ENCODE measurements at regions not wholly inside any gene's neighbourhood (a gene's known extent, or its start where the extent isn't known, plus 50 kb on each side); places are given as distances from the start of the nearest gene placed in this dataset.

GRCh38 chr20:10998476-10998875 is 324.7 kb upstream of the JAG1 start:
- 88% methylated on average over 4 of the region's 4 CpGs for WGBS (ENCODE audit: low lambda C conversion rate)
- DNase-seq: no peak
- TF ChIP-seq SMC3 (IDR thresholded peaks at IDR 0.05; ENCODE audit: low read depth, low read length) (no peak), NRF1 (IDR thresholded peaks at IDR 0.05; ENCODE audit: low read depth, low read length) (no peak), CTCF (IDR thresholded peaks at IDR 0.05) (no peak), YY1 (IDR thresholded peaks at IDR 0.05; ENCODE audit: low read depth) (no peak), MEF2A (IDR thresholded peaks at IDR 0.05; ENCODE audit: borderline replicate concordance, low read depth) (no peak), ZBTB33 (IDR thresholded peaks at IDR 0.05; ENCODE audit: borderline replicate concordance, low read depth) (no peak), PBX3 (IDR thresholded peaks at IDR 0.05) (no peak), MXI1 (IDR thresholded peaks at IDR 0.05; ENCODE audit: low read depth, low read length) (no peak), TEAD4 (IDR thresholded peaks at IDR 0.05; ENCODE audit: borderline replicate concordance, insufficient read depth) (no peak), JUND (IDR thresholded peaks at IDR 0.05) (no peak), TCF12 (IDR thresholded peaks at IDR 0.05) (no peak), ELF1 (IDR thresholded peaks at IDR 0.05) (no peak), CHD2 (IDR thresholded peaks at IDR 0.05; ENCODE audit: low read length, partially characterized antibody) (no peak), RCOR1 (IDR thresholded peaks at IDR 0.05; ENCODE audit: low read length) (no peak)
- Histone ChIP-seq H3F3A (replicated peaks; ENCODE audit: insufficient read depth) (peaks cover 12% of the 10 kb centered on the region), H3K9ac (no peak overlapping the region), H3K9me2 (no peaks in the 10 kb centered on the region), H3K4me1 (ENCODE audit: control insufficient read depth in 1 of 2, insufficient read depth in 2 of 2, low read depth in 1 of 2, low read length in 1 of 2) (peaks cover 0 to 13% of the 10 kb centered on the region in 2 experiments; a peak in 1 of 4 replicates), H2AFZ (ENCODE audit: low read depth) (no peak overlapping the region), H3K9me3 (no peaks in the 10 kb centered on the region), H3K4me2 (no peak overlapping the region), H3K27me3 (ENCODE audit: insufficient read depth) (no peaks in the 10 kb centered on the region), H3K79me2 (ENCODE audit: insufficient read depth) (no peaks in the 10 kb centered on the region), H4K20me1 (ENCODE audit: insufficient read depth) (no peaks in the 10 kb centered on the region), H3K27ac (ENCODE audit: low read depth in 2 of 2, low read length in 1 of 2) (no peak overlapping the region), H3K4me3 (ENCODE audit: low read depth in 2 of 2, low read length in 1 of 2) (no peak overlapping the region), H3K36me3 (replicated peaks in 1 of 2; ENCODE audit: control insufficient read depth in 1 of 2, insufficient read depth in 2 of 2, low read length in 1 of 2) (no peaks in the 10 kb centered on the region)
- ChIA-PET CTCF (interaction anchor here (0.6 kb wide), 1 partner anchor 32 kb away, joined by 3 read pairs; no protein-coding TSS in a partner anchor), POLR2A (no interaction called here)

GRCh38 chr20:11000416-11000815 is 326.6 kb upstream of the JAG1 start:
- H3K27me3 ChIP-seq (ENCODE audit: insufficient read depth): no peaks in the 10 kb centered on the region
- H3F3A ChIP-seq (replicated peaks; ENCODE audit: insufficient read depth): peaks cover 12% of the 10 kb centered on the region
- H3K4me1 ChIP-seq (ENCODE audit: control insufficient read depth in 1 of 2, insufficient read depth in 2 of 2, low read depth in 1 of 2, low read length in 1 of 2): peaks cover 0 to 13% of the 10 kb centered on the region in 2 experiments; a peak in 1 of 4 replicates
- 93% methylated on average over 1 of the region's 1 CpG for WGBS (ENCODE audit: low lambda C conversion rate)
- H3K9me3 ChIP-seq: no peaks in the 10 kb centered on the region
- no peaks in the 10 kb centered on the region for H3K9me2 ChIP-seq
- no peaks in the 10 kb centered on the region for H3K36me3 ChIP-seq (replicated peaks in 1 of 2; ENCODE audit: control insufficient read depth in 1 of 2, insufficient read depth in 2 of 2, low read length in 1 of 2)
- no peak overlapping the region for H3K4me2 ChIP-seq
- no peak overlapping the region for H2AFZ ChIP-seq (ENCODE audit: low read depth)
- H3K4me3 ChIP-seq (ENCODE audit: low read depth in 2 of 2, low read length in 1 of 2): no peak overlapping the region
- H3K9ac ChIP-seq: no peak overlapping the region
- no peaks in the 10 kb centered on the region for H4K20me1 ChIP-seq (ENCODE audit: insufficient read depth)
- no peak overlapping the region for H3K27ac ChIP-seq (ENCODE audit: low read depth in 2 of 2, low read length in 1 of 2)
- no peak for DNase-seq
- ChIA-PET POLR2A (no interaction called here), CTCF (interaction anchor here (1.2 kb wide), 1 partner anchor 16 kb away, joined by 3 read pairs; no protein-coding TSS in a partner anchor)
- no peaks in the 10 kb centered on the region for H3K79me2 ChIP-seq (ENCODE audit: insufficient read depth)
- TF ChIP-seq SIN3A (IDR thresholded peaks at IDR 0.05; ENCODE audit: borderline replicate concordance, low read depth, low read length) (no peak), IRF3 (IDR thresholded peaks at IDR 0.05; ENCODE audit: low read depth, low read length) (no peak), NRF1 (IDR thresholded peaks at IDR 0.05; ENCODE audit: low read depth, low read length) (no peak), GABPA (IDR thresholded peaks at IDR 0.05; ENCODE audit: low read depth) (no peak), FOXJ3 (CRISPR knock-in tag; IDR thresholded peaks at IDR 0.05) (no peak), RXRA (IDR thresholded peaks at IDR 0.05; ENCODE audit: borderline replicate concordance, low read depth) (no peak), RAD21 (IDR thresholded peaks at IDR 0.05; ENCODE audit: low read length) (no peak), ZBTB33 (IDR thresholded peaks at IDR 0.05; ENCODE audit: borderline replicate concordance, low read depth) (no peak), TEAD4 (IDR thresholded peaks at IDR 0.05; ENCODE audit: borderline replicate concordance, insufficient read depth) (no peak)
- TF ChIP-seq, protein P1, sequence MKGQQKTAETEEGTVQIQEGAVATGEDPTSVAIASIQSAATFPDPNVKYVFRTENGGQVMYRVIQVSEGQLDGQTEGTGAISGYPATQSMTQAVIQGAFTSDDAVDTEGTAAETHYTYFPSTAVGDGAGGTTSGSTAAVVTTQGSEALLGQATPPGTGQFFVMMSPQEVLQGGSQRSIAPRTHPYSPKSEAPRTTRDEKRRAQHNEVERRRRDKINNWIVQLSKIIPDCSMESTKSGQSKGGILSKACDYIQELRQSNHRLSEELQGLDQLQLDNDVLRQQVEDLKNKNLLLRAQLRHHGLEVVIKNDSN (IDR thresholded peaks at IDR 0.05; ENCODE audit: borderline replicate concordance, low read depth): no peak
